Neuronal stem cell (in vitro differentiated cells): ENCODE measurements at regions not wholly inside any gene's neighbourhood (a gene's known extent, or its start where the extent isn't known, plus 50 kb on each side); places are given as distances from the start of the nearest gene placed in this dataset.

Experiments
- DNase-seq: peaks from one replicate; pipeline ENCODE4 v3.0.0-alpha.2; 2013; ENCODE audit warnings: low spot score
- H2AFZ ChIP-seq: one replicate; pipeline ENCODE4 v1.6.1; 2013; ENCODE audit warnings: mild to moderate bottlenecking, low read length, inconsistent platforms
- H2AK5ac ChIP-seq: 2 replicates; pipeline ENCODE4 v1.6.1; 2013; ENCODE audit warnings: low read depth, mild to moderate bottlenecking, inconsistent platforms, low read length, moderate library complexity, mixed read lengths
- H2BK120ac ChIP-seq: 2 replicates; pipeline ENCODE4 v1.6.1; 2013; ENCODE audit warnings: low read depth, mild to moderate bottlenecking, inconsistent platforms, low read length, moderate library complexity, mixed read lengths
- H2BK12ac ChIP-seq: one replicate; pipeline ENCODE4 v1.6.1; 2013; ENCODE audit warnings: low read length, inconsistent platforms
- H2BK15ac ChIP-seq: 2 replicates; pipeline ENCODE4 v1.6.1; 2013; ENCODE audit warnings: mild to moderate bottlenecking, low read length, inconsistent platforms, mixed read lengths
- H2BK5ac ChIP-seq: one replicate; pipeline ENCODE4 v1.6.1; 2013; ENCODE audit warnings: inconsistent platforms, mild to moderate bottlenecking, low read length, moderate library complexity
- H3K14ac ChIP-seq: one replicate; pipeline ENCODE4 v1.6.1; 2013; ENCODE audit warnings: low read length, inconsistent platforms
- H3K18ac ChIP-seq: 2 replicates; pipeline ENCODE4 v1.6.1; 2013; ENCODE audit warnings: low read length, inconsistent platforms
- H3K23ac ChIP-seq: 2 replicates; pipeline ENCODE4 v1.6.1; 2013; ENCODE audit warnings: low read depth, mild to moderate bottlenecking, mixed read lengths, low read length, inconsistent platforms; ENCODE audit not compliant: poor library complexity
- H3K27ac ChIP-seq: replicated peaks from 3 replicates; pipeline ENCODE4 v1.5.1; 2013; ENCODE audit warnings: low read length, inconsistent platforms
- H3K27me3 ChIP-seq, 3 experiments: 2 replicates each; pipeline ENCODE4 v1.6.1; 2013; ENCODE audit warnings: low read length in 3 of 3, mild to moderate bottlenecking in 2 of 3, inconsistent platforms in 1 of 3, low read depth in 1 of 3, mixed read lengths in 1 of 3, moderate library complexity in 1 of 3; ENCODE audit not compliant: control insufficient read depth in 3 of 3, insufficient read depth in 3 of 3
- H3K36me3 ChIP-seq, 2 donors: replicated peaks in 1 of 2; 2 replicates each; pipeline ENCODE4 v1.6.1; 2013; ENCODE audit warnings: low read length in 2 of 2; ENCODE audit not compliant: control insufficient read depth in 2 of 2, insufficient read depth in 2 of 2
- H3K4ac ChIP-seq: 2 replicates; pipeline ENCODE4 v1.6.1; 2013; ENCODE audit warnings: inconsistent platforms, mild to moderate bottlenecking, low read length, moderate library complexity
- H3K4me1 ChIP-seq, 2 donors: 1 replicate in 1 of 2; 2 replicates in 1 of 2; pipeline ENCODE4 v1.6.1; 2013; ENCODE audit warnings: low read length in 2 of 2, low read depth in 1 of 2; ENCODE audit not compliant: control insufficient read depth in 2 of 2, insufficient read depth in 1 of 2
- H3K4me2 ChIP-seq: one replicate; pipeline ENCODE4 v1.6.1; 2013; ENCODE audit warnings: mild to moderate bottlenecking, low read length, inconsistent platforms; ENCODE audit not compliant: insufficient read depth, poor library complexity, severe bottlenecking
- H3K4me3 ChIP-seq, 2 donors: 2 replicates each; pipeline ENCODE4 v1.5.1; 2013; ENCODE audit warnings: low read length in 2 of 2, mild to moderate bottlenecking in 2 of 2, inconsistent platforms in 1 of 2, moderate library complexity in 1 of 2
- H3K79me1 ChIP-seq: one replicate; pipeline ENCODE4 v1.6.1; 2013; ENCODE audit warnings: low read depth, mild to moderate bottlenecking, inconsistent platforms, low read length, moderate library complexity
- H3K9ac ChIP-seq: one replicate; pipeline ENCODE4 v1.6.1; 2013; ENCODE audit warnings: mild to moderate bottlenecking, low read depth, low read length, inconsistent platforms; ENCODE audit not compliant: poor library complexity
- H3K9me3 ChIP-seq, 2 donors: replicated peaks in 1 of 2; 2 replicates each; pipeline versions ENCODE3 to v1.6.1; 2013; ENCODE audit warnings: low read length in 2 of 2, mild to moderate bottlenecking in 2 of 2, inconsistent platforms in 1 of 2, low read depth in 1 of 2, mixed read lengths in 1 of 2, moderate library complexity in 1 of 2; ENCODE audit not compliant: control insufficient read depth in 2 of 2, insufficient read depth in 1 of 2
- H4K8ac ChIP-seq: one replicate; pipeline ENCODE4 v1.6.1; 2013; ENCODE audit warnings: low read depth, mild to moderate bottlenecking, inconsistent platforms, low read length, moderate library complexity
- H4K91ac ChIP-seq: one replicate; pipeline ENCODE4 v1.6.1; 2013; ENCODE audit warnings: low read length, low read depth, mild to moderate bottlenecking, inconsistent platforms; ENCODE audit not compliant: poor library complexity
- WGBS, 2 donors: extraction: QIAGEN DNeasy Blood & Tissue Kit; methylation state at CpG; one replicate each; pipeline ENCODE4 v1.1.7; 2013; ENCODE audit warnings: missing lambda C conversion rate in 2 of 2, mixed read lengths in 1 of 2; ENCODE audit not compliant: insufficient read length in 2 of 2, insufficient replicate concordance in 1 of 2; ENCODE audit errors: extremely low coverage in 2 of 2; 5-methylcytosine and 5-hydroxymethylcytosine counted together

- Histone ChIP-seq H3K79me1 (no peaks in the 10 kb centered on the region), H2BK15ac (no peak overlapping the region), H3K4me1 (peaks cover 0 to 5% of the 10 kb centered on the region in 2 donors), H3K4ac (no peak overlapping the region), H3K27ac (no peak overlapping the region), H3K14ac (no peak overlapping the region), H2BK12ac (no peak overlapping the region), H3K9ac (no peak overlapping the region), H3K18ac (no peak overlapping the region), H2AK5ac (no peak overlapping the region), H2BK5ac (no peak overlapping the region), H3K4me2 (no peak overlapping the region), H3K27me3 (no peaks in the 10 kb centered on the region), H3K4me3 (no peak overlapping the region), H2BK120ac (no peak overlapping the region), H3K36me3 (no peaks in the 10 kb centered on the region), H4K8ac (no peak overlapping the region), H2AFZ (no peak overlapping the region), H4K91ac (no peak overlapping the region), H3K23ac (no peak overlapping the region), H3K9me3 (peaks cover 0 to 4% of the 10 kb centered on the region in 2 donors)
- no peak for DNase-seq
- WGBS, 2 donors, result no CpG with 5 or more reads among the region's 3 CpGs
Measured at GRCh38 chr13:106636492-106636891, 68.6 kb upstream of the ARGLU1 start.

GRCh38 chr13:106635616-106636015, 67.7 kb upstream of the ARGLU1 start:
- DNase-seq, result no peak
- Histone ChIP-seq H2BK12ac (no peak overlapping the region), H3K27me3 (no peaks in the 10 kb centered on the region), H3K27ac (no peak overlapping the region), H4K8ac (no peak overlapping the region), H3K14ac (no peak overlapping the region), H2AK5ac (peak overlapping the region; percentile 25), H3K36me3 (no peaks in the 10 kb centered on the region), H3K4me2 (no peak overlapping the region), H4K91ac (no peak overlapping the region), H3K9ac (no peak overlapping the region), H3K79me1 (no peaks in the 10 kb centered on the region), H3K9me3 (peaks cover 0 to 4% of the 10 kb centered on the region in 2 donors), H2BK15ac (no peak overlapping the region), H2AFZ (no peak overlapping the region), H2BK5ac (no peak overlapping the region), H3K4me3 (no peak overlapping the region), H3K23ac (no peak overlapping the region), H2BK120ac (no peak overlapping the region), H3K4me1 (peaks cover 2 to 7% of the 10 kb centered on the region in 2 donors), H3K4ac (no peak overlapping the region), H3K18ac (no peak overlapping the region)
- no CpG with 5 or more reads among the region's 9 CpGs for WGBS, 2 donors

GRCh38 chr13:106633321-106633720, 65.4 kb upstream of the ARGLU1 start:
- Histone ChIP-seq H3K4me2 (no peak overlapping the region), H3K4me3 (no peak overlapping the region), H2BK5ac (no peak overlapping the region), H2BK12ac (no peak overlapping the region), H3K27me3 (no peaks in the 10 kb centered on the region), H3K18ac (no peak overlapping the region), H2BK15ac (no peak overlapping the region), H2AK5ac (no peak overlapping the region), H3K4me1 (peaks cover 6 to 10% of the 10 kb centered on the region in 2 donors), H3K9ac (no peak overlapping the region), H2BK120ac (no peak overlapping the region), H3K36me3 (no peaks in the 10 kb centered on the region), H4K8ac (no peak overlapping the region), H3K14ac (no peak overlapping the region), H3K79me1 (no peaks in the 10 kb centered on the region), H4K91ac (no peak overlapping the region), H3K4ac (no peak overlapping the region), H3K27ac (no peak overlapping the region), H2AFZ (peak overlapping the region; percentile 43), H3K23ac (no peak overlapping the region), H3K9me3 (peaks cover 0 to 4% of the 10 kb centered on the region in 2 donors)
- WGBS, 2 donors, result no CpG with 5 or more reads among the region's 5 CpGs
- DNase-seq, result no peak

- Histone ChIP-seq H3K27ac (no peak overlapping the region), H3K4me2 (no peak overlapping the region), H2BK15ac (no peak overlapping the region), H4K91ac (no peak overlapping the region), H3K14ac (no peak overlapping the region), H3K4me1 (peaks cover 6 to 10% of the 10 kb centered on the region in 2 donors), H3K23ac (no peak overlapping the region), H3K4me3 (no peak overlapping the region), H3K36me3 (no peaks in the 10 kb centered on the region), H3K4ac (no peak overlapping the region), H4K8ac (no peak overlapping the region), H2AK5ac (no peak overlapping the region), H2BK5ac (no peak overlapping the region), H2AFZ (peak overlapping the region; percentile 13), H3K9ac (no peak overlapping the region), H3K9me3 (peaks cover 0 to 4% of the 10 kb centered on the region in 2 donors), H3K27me3 (no peaks in the 10 kb centered on the region), H3K18ac (peak overlapping the region; percentile 12), H2BK12ac (no peak overlapping the region), H2BK120ac (no peak overlapping the region), H3K79me1 (no peaks in the 10 kb centered on the region)
- no CpG with 5 or more reads among the region's 6 CpGs for WGBS, 2 donors
- no peak for DNase-seq
Measured at GRCh38 chr13:106630650-106631049, 62.7 kb upstream of the ARGLU1 start.
